Tibial nerve (tissue), 4 donors: ENCODE measurements at regions not wholly inside any gene's neighbourhood (a gene's known extent, or its start where the extent isn't known, plus 50 kb on each side); places are given as distances from the start of the nearest gene placed in this dataset.
A peak's percentile ranks its signal among the peaks of the same experiment; 100 is the strongest.
"Not testable (repeated sequence)": the region's sequence is repeated elsewhere in the genome, so short reads cannot be mapped to it uniquely, and the experiment has no call there.

ENCODE experiments used
- DNase-seq, 2 donors: peaks; one replicate each; pipeline ENCODE4 v3.0.0-alpha.2; 2019; ENCODE audit warnings: low spot score in 2 of 2
- H3K27ac ChIP-seq, 4 donors: fragments of 200-600 bp; sonication (generic) in 3 of 4; one replicate each; pipeline ENCODE4 v1.5.1; 2017 to 2019; ENCODE audit warnings: mild to moderate bottlenecking in 1 of 4
- H3K27me3 ChIP-seq, 2 donors: fragments of 200-600 bp; sonication (generic) in 1 of 2; one replicate each; pipeline versions ENCODE4 v1.5.1 to v1.6.0; 2017 to 2019
- H3K36me3 ChIP-seq, 3 donors: fragments of 200-600 bp; sonication (generic); one replicate each; pipeline ENCODE4 v1.5.1; 2018 to 2019
- H3K4me1 ChIP-seq, 4 donors: fragments of 200-600 bp; sonication (generic) in 3 of 4; one replicate each; pipeline ENCODE4 v1.5.1; 2017 to 2019
- H3K4me3 ChIP-seq, 4 donors: fragments of 200-600 bp; sonication (generic) in 3 of 4; one replicate each; pipeline ENCODE4 v1.5.1; 2017 to 2019; ENCODE audit warnings: mild to moderate bottlenecking in 1 of 4, moderate library complexity in 1 of 4
- H3K9me3 ChIP-seq, 4 donors: fragments of 200-600 bp; sonication (generic) in 3 of 4; one replicate each; pipeline ENCODE4 v1.5.1; 2017 to 2019
- EP300 ChIP-seq, 2 donors: sonication (generic); formaldehyde crosslinking; IDR thresholded peaks; one replicate each; pipeline ENCODE4 v1.6.1; 2017; ENCODE audit warnings: antibody characterized with exemption in 2 of 2, mild to moderate bottlenecking in 1 of 2
- POLR2A ChIP-seq, 2 donors: fragments of 450-650 bp; IDR thresholded peaks; one replicate each; pipeline ENCODE4 v1.6.1; 2017; ENCODE audit warnings: antibody characterized with exemption in 2 of 2, mild to moderate bottlenecking in 2 of 2, moderate library complexity in 2 of 2
- WGBS, 2 donors: methylation state at CpG; one replicate each; pipeline ENCODE4 v1.1.5; 2018; 5-methylcytosine and 5-hydroxymethylcytosine counted together
- TF ChIP-seq, protein P1 (sequence below), 5 experiments: fragments of 200-600 bp in 3 of 5; fragments of 450-650 bp in 2 of 5; sonication (generic) in 3 of 5; IDR thresholded peaks; one replicate each; pipeline ENCODE4 v1.5.1; 2016 to 2019; ENCODE audit warnings: antibody characterized with exemption in 5 of 5, mild to moderate bottlenecking in 3 of 5, moderate library complexity in 2 of 5

DNA sequence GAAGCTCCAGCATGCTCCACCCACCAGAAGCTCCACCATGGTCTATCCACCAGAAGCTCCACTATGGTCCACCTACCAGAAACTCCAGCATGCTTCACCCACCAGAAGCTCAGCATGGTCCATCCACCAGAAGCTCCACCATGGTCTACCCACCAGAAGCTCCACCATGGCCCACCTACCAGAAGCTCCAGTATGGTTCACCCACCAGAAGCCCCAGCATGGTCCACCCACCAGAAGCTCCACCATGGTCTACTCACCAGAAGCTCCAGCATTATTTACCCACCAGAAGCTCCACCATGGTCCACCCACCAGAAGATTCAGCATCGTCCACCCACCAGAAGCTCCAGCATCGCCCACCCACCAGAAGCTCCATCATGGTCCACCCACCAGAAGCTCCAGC, 4490.2 kb upstream of the OR11H1 start:
- H3K27ac ChIP-seq, H3K4me3 ChIP-seq, DNase-seq, H3K36me3 ChIP-seq, H3K27me3 ChIP-seq, H3K4me1 ChIP-seq: not testable (repeated sequence)
- H3K9me3 ChIP-seq, result peaks cover 0 to 86% (median 22%) of the 10 kb centered on the region in 4 donors
- 61 to 72% methylated on average over 2 of the region's 2 CpGs for WGBS, 2 donors

DNA sequence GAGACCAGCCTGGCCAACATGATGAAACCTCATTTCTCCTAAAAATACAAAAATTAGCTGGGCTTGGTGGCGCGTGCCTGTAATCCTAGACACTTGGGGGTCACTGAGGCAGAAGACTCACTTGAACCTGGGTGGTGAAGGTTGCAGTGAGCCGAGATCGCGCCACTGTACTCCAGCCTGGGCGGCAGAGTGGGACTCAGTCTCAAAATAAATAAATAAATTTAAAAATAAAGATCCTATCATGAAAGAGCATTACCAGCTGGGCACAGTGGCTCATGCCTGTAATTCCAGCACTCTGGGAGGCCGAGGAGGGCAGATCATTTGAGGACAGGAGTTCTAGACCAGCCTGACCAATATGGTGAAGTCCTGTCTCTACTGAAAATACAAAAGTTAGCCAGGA, 4489.2 kb upstream of the OR11H1 start:
- H3K4me1 ChIP-seq, H3K4me3 ChIP-seq, DNase-seq, H3K36me3 ChIP-seq, H3K27me3 ChIP-seq, H3K27ac ChIP-seq: not testable (repeated sequence)
- H3K9me3 ChIP-seq, result peaks cover 0 to 83% (median 21%) of the 10 kb centered on the region in 4 donors
- 67 to 73% methylated on average over 7 of the region's 7 CpGs for WGBS, 2 donors

- WGBS, 2 donors, result 68% methylated on average over 9 of the region's 9 CpGs
- peaks cover 0 to 62% (median 12%) of the 10 kb centered on the region in 4 donors for H3K9me3 ChIP-seq
- not testable (repeated sequence) for H3K27ac ChIP-seq, H3K4me3 ChIP-seq, H3K36me3 ChIP-seq, H3K4me1 ChIP-seq, H3K27me3 ChIP-seq, DNase-seq
Observed at GRCh38 chr22:11041416-11041815, 4486.6 kb upstream of the OR11H1 start.

DNA sequence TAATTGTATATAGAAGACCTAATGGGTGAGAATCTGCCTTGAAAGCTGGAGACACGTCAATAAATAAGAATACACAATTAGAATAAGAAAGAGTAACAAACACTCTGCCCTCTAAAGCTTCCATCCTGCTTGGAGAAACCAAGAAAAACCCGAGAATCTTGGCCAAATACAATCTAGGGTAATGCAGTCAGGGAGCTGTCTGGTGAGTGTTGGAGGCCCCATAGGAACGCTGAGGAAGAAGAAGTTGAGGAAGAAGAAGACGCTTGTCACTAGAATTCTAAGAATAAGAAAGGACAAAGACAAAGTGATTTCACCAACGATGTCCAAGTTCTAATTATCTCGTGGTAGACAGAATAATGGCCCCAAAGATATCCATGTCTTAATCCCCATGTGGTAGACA, 4485.9 kb upstream of the OR11H1 start:
- no peak overlapping the region for H3K4me3 ChIP-seq
- no peaks in the 10 kb centered on the region for H3K27me3 ChIP-seq
- H3K36me3 ChIP-seq, result no peaks in the 10 kb centered on the region
- no peak for DNase-seq
- peaks cover 0 to 55% (median 9%) of the 10 kb centered on the region in 4 donors for H3K9me3 ChIP-seq
- no peak overlapping the region for H3K27ac ChIP-seq
- TF ChIP-seq EP300 (IDR thresholded peaks at IDR 0.05), result no peak
- TF ChIP-seq, protein P1, sequence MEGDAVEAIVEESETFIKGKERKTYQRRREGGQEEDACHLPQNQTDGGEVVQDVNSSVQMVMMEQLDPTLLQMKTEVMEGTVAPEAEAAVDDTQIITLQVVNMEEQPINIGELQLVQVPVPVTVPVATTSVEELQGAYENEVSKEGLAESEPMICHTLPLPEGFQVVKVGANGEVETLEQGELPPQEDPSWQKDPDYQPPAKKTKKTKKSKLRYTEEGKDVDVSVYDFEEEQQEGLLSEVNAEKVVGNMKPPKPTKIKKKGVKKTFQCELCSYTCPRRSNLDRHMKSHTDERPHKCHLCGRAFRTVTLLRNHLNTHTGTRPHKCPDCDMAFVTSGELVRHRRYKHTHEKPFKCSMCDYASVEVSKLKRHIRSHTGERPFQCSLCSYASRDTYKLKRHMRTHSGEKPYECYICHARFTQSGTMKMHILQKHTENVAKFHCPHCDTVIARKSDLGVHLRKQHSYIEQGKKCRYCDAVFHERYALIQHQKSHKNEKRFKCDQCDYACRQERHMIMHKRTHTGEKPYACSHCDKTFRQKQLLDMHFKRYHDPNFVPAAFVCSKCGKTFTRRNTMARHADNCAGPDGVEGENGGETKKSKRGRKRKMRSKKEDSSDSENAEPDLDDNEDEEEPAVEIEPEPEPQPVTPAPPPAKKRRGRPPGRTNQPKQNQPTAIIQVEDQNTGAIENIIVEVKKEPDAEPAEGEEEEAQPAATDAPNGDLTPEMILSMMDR (IDR thresholded peaks at IDR 0.05), result no peak
- no peak for TF ChIP-seq POLR2A (IDR thresholded peaks at IDR 0.05)
- WGBS, 2 donors, result 41 to 47% methylated on average over 6 of the region's 6 CpGs
- no peaks in the 10 kb centered on the region for H3K4me1 ChIP-seq

GRCh38 chr22:11043289-11043688, 4484.7 kb upstream of the OR11H1 start:
- not testable (repeated sequence) for H3K27ac ChIP-seq, H3K4me3 ChIP-seq, H3K36me3 ChIP-seq, H3K4me1 ChIP-seq, H3K27me3 ChIP-seq
- peaks cover 0 to 49% (median 7%) of the 10 kb centered on the region in 4 donors for H3K9me3 ChIP-seq
- peak in 1 of 2 donors; percentile 4 for DNase-seq

DNA sequence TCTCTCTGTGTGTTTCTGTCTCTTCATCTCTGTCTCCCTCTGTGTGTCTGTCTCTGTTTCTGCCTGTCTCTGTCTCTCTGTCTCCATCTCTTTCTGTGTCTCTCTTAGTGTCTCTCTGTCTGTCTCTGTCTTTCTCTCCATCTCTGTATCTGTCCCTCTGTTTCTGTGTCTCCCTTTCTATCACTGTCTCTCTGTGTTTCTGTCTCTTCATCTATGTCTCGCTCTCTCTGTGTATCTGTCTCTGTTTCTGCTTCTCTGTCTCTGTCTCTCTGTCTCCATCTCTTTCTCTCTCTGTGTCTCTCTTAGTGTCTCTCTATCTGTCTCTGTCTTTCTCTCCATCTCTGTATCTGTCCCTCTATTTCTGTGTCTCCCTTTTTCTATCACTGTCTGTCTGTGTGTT, 4479.1 kb upstream of the OR11H1 start:
- H3K27ac ChIP-seq, H3K36me3 ChIP-seq, H3K27me3 ChIP-seq, H3K4me1 ChIP-seq, DNase-seq, H3K4me3 ChIP-seq: not testable (repeated sequence)
- H3K9me3 ChIP-seq, result peaks cover 0 to 23% (median 3%) of the 10 kb centered on the region in 4 donors
- 74 to 83% methylated on average over 1 of the region's 1 CpG for WGBS, 2 donors

DNA sequence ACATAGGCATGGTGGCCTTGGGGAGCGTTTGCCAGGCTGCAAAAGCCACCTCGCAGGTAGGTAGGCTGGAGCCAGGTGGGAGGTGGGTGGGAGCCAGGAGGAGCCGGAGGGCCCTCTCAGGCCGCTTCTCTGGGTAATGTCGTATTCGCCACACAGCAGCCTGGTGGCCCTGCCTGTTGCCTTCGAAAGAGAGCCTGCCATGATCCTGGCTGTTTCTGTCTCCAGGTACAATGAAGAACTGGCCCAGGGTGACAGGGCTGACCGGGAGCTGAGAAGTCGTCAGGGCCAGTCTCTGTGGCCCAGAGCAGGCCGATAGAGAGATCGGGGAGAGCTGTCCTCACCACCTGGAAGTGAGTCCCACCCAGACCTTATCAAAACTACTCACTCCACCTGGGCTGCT, 4477.8 kb upstream of the OR11H1 start:
- not testable (repeated sequence) for H3K36me3 ChIP-seq, H3K27me3 ChIP-seq, H3K27ac ChIP-seq, DNase-seq, H3K4me1 ChIP-seq, H3K4me3 ChIP-seq
- WGBS, 2 donors, result 72 to 84% methylated on average over 9 to 10 of the region's 11 CpGs
- peaks cover 0 to 35% (median 4%) of the 10 kb centered on the region in 4 donors for H3K9me3 ChIP-seq

- peaks cover 0 to 46% (median 9%) of the 10 kb centered on the region in 4 donors for H3K9me3 ChIP-seq
- H3K4me1 ChIP-seq, H3K36me3 ChIP-seq, DNase-seq, H3K27ac ChIP-seq, H3K27me3 ChIP-seq, H3K4me3 ChIP-seq: not testable (repeated sequence)
- WGBS, 2 donors, result 54 to 72% methylated on average over 4 to 9 of the region's 9 CpGs
Observed at GRCh38 chr22:11051401-11052112, 4476.4 kb upstream of the OR11H1 start.

GRCh38 chr22:11053403-11054344, 4474.3 kb upstream of the OR11H1 start:
- not testable (repeated sequence) for H3K36me3 ChIP-seq, H3K4me3 ChIP-seq, H3K27me3 ChIP-seq, H3K27ac ChIP-seq, H3K4me1 ChIP-seq, DNase-seq
- 65 to 67% methylated on average over 24 of the region's 24 CpGs for WGBS, 2 donors
- H3K9me3 ChIP-seq, result peaks cover 0 to 57% (median 13%) of the 10 kb centered on the region in 4 donors

DNA sequence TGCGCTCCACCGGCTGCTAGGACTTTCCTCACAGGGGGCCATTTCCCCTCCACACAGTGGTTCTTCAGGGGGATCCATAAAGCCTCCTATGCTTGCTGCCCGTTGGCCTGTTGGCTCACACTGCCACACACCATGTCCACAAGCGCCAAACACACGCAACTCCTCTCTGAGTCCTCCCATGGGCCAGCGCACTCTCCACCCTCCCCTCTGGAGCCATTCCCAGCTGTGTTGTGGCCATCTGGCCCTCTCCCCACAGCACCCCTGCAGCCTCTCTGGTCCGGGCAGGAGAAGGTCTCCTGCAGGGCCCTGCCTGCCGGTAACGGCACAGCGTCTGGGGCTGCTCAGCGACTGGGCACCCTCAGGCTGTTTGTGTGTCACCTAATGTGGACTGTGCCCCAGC, 4473.3 kb upstream of the OR11H1 start:
- H3K36me3 ChIP-seq, DNase-seq, H3K4me1 ChIP-seq, H3K27me3 ChIP-seq, H3K27ac ChIP-seq, H3K4me3 ChIP-seq: not testable (repeated sequence)
- 76 to 78% methylated on average over 11 of the region's 11 CpGs for WGBS, 2 donors
- H3K9me3 ChIP-seq, result peaks cover 0 to 60% (median 13%) of the 10 kb centered on the region in 4 donors

GRCh38 chr22:11055176-11055575, 4472.8 kb upstream of the OR11H1 start:
- not testable (repeated sequence) for DNase-seq, H3K27ac ChIP-seq, H3K36me3 ChIP-seq, H3K4me1 ChIP-seq, H3K4me3 ChIP-seq, H3K27me3 ChIP-seq
- peaks cover 0 to 60% (median 13%) of the 10 kb centered on the region in 4 donors for H3K9me3 ChIP-seq
- WGBS, 2 donors, result 83 to 85% methylated on average over 8 of the region's 8 CpGs

- H3K4me3 ChIP-seq, H3K4me1 ChIP-seq, H3K27ac ChIP-seq, DNase-seq, H3K36me3 ChIP-seq, H3K27me3 ChIP-seq: not testable (repeated sequence)
- 78 to 81% methylated on average over 37 to 39 of the region's 39 CpGs for WGBS, 2 donors
- H3K9me3 ChIP-seq, result peaks cover 0 to 60% (median 13%) of the 10 kb centered on the region in 4 donors
Observed at GRCh38 chr22:11057955-11058547, 4469.9 kb upstream of the OR11H1 start.
